ENCODE measurements at regions not wholly inside any gene's neighbourhood (a gene's known extent, or its start where the extent isn't known, plus 50 kb on each side); places are given as distances from the start of the nearest gene placed in this dataset.

GRCh38 chr17:77364941-77365583 lies 224.3 kb downstream of the SEC14L1 start:
- TF ChIP-seq CTCF (conservative IDR thresholded peaks at IDR 0.05), result no peak
- no peak for TF ChIP-seq ZFX (IDR thresholded peaks at IDR 0.05)

All from C4-2B (cell line).